LNCaP clone FGC (cell line): ENCODE measurements at regions not wholly inside any gene's neighbourhood (a gene's known extent, or its start where the extent isn't known, plus 50 kb on each side); places are given as distances from the start of the nearest gene placed in this dataset.
"Not testable (repeated sequence)": the region's sequence is repeated elsewhere in the genome, so short reads cannot be mapped to it uniquely, and the experiment has no call there.

Experiments used
- DNase-seq: peaks from one replicate; pipeline ENCODE4 v3.0.0-alpha.2; 2011; ENCODE audit warnings: low read depth
- H3K4me3 ChIP-seq: 2 replicates; pipeline ENCODE4 v1.5.1; 2011; ENCODE audit warnings: mild to moderate bottlenecking, low read depth, low read length, control low read depth
- CTCF ChIP-seq: IDR thresholded peaks from 2 replicates; pipeline ENCODE4 v1.5.1; 2012; ENCODE audit warnings: mild to moderate bottlenecking; ENCODE audit not compliant: control insufficient read depth, insufficient read depth; ENCODE audit errors: extremely low read depth

GRCh38 chr4:54449999-54450398 lies 207.8 kb upstream of the KIT start:
- TF ChIP-seq CTCF, result no peak
- H3K4me3 ChIP-seq, result no peak overlapping the region

GRCh38 chr4:54466960-54467359 lies 190.8 kb upstream of the KIT start:
- not testable (repeated sequence) for H3K4me3 ChIP-seq, DNase-seq

More at GRCh38 chr4:54449999-54450398, 207.8 kb upstream of the KIT start:
- no peak for DNase-seq

GRCh38 chr4:54473077-54473545 lies 184.6 kb upstream of the KIT start:
- no peak for TF ChIP-seq CTCF
- H3K4me3 ChIP-seq, result no peak overlapping the region
- DNase-seq, result peak; percentile 14

GRCh38 chr4:54473798-54474197 lies 184.0 kb upstream of the KIT start:
- DNase-seq, result no peak
- TF ChIP-seq CTCF, result no peak

GRCh38 chr4:54475546-54475945 lies 182.2 kb upstream of the KIT start:
- no peak for TF ChIP-seq CTCF
- no peak for DNase-seq
- no peak overlapping the region for H3K4me3 ChIP-seq

More at GRCh38 chr4:54473798-54474197, 184.0 kb upstream of the KIT start:
- no peak overlapping the region for H3K4me3 ChIP-seq

GRCh38 chr4:54482529-54483200 lies 175.1 kb upstream of the KIT start:
- TF ChIP-seq CTCF, result no peak
- no peak overlapping the region for H3K4me3 ChIP-seq
- no peak for DNase-seq

GRCh38 chr4:54484383-54484782 lies 173.4 kb upstream of the KIT start:
- no peak for TF ChIP-seq CTCF
- no peak for DNase-seq

GRCh38 chr4:54487491-54487890 lies 170.3 kb upstream of the KIT start:
- H3K4me3 ChIP-seq, result no peak overlapping the region
- no peak for TF ChIP-seq CTCF
- no peak for DNase-seq

More at GRCh38 chr4:54484383-54484782, 173.4 kb upstream of the KIT start:
- no peak overlapping the region for H3K4me3 ChIP-seq
